ENCODE measurements at regions not wholly inside any gene's neighbourhood (a gene's known extent, or its start where the extent isn't known, plus 50 kb on each side); places are given as distances from the start of the nearest gene placed in this dataset.

DNA sequence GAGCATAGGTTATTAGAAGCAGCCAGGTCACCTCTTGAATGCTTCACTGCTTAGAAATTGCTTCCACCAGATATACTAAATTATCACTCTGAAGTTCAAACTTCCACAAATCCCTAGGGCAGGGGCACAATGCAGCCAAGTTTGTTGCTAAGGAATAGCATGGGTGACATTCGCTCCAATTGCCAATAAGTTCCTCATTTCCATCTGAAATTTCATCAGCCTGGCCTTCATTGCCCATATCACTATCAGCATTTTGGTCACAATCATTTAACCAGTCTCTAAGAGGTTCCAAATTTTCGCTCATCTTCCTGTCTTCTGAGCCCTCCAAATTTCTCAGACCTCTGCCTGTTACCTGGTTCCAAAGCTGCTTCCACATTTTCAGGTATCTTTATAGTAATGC lies 356.1 kb downstream of the DAD1 start:
- DNase-seq = no peak
- TF ChIP-seq, protein P1, sequence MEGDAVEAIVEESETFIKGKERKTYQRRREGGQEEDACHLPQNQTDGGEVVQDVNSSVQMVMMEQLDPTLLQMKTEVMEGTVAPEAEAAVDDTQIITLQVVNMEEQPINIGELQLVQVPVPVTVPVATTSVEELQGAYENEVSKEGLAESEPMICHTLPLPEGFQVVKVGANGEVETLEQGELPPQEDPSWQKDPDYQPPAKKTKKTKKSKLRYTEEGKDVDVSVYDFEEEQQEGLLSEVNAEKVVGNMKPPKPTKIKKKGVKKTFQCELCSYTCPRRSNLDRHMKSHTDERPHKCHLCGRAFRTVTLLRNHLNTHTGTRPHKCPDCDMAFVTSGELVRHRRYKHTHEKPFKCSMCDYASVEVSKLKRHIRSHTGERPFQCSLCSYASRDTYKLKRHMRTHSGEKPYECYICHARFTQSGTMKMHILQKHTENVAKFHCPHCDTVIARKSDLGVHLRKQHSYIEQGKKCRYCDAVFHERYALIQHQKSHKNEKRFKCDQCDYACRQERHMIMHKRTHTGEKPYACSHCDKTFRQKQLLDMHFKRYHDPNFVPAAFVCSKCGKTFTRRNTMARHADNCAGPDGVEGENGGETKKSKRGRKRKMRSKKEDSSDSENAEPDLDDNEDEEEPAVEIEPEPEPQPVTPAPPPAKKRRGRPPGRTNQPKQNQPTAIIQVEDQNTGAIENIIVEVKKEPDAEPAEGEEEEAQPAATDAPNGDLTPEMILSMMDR (IDR thresholded peaks at IDR 0.05) = no peak
- H3K4me1 ChIP-seq = peaks cover 0 to 7% (median 0%) of the 10 kb centered on the region in 4 donors
- no peak overlapping the region for H3K27ac ChIP-seq
- H3K27me3 ChIP-seq = no peaks in the 10 kb centered on the region
- intact Hi-C loops (cut with DNase I; ENCODE audit: low total_unique reads) = no loop called here
- H3K4me3 ChIP-seq = no peak overlapping the region
- peaks cover 0 to 8% (median 8%) of the 10 kb centered on the region in 3 donors for H3K9me3 ChIP-seq
- H3K36me3 ChIP-seq = peaks cover 0 to 5% (median 0%) of the 10 kb centered on the region in 3 donors

DNA sequence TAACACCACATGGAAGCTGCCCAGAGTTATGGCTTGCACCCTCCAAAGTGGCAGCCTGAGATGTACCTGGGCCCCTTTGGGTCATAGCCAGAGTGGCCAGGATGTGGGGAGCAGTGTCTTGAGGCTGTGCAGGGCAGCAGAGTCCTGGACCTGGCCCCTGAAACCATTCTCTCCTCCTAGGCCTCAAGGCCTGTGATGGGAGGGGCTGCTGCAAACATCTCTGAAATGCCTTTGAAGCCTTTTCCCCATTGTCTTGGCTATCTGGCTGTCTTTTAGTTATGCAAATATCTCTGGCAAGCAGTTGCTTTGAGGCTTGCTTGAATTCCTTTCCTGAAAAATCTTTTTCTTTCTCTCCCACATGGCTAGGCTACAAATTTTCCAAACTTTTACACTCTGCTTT lies 356.5 kb downstream of the DAD1 start:
- Histone ChIP-seq H3K27ac (no peak overlapping the region), H3K4me3 (no peak overlapping the region), H3K4me1 (peaks cover 0 to 7% (median 0%) of the 10 kb centered on the region in 4 donors), H3K9me3 (peaks cover 0 to 8% (median 8%) of the 10 kb centered on the region in 3 donors), H3K36me3 (peaks cover 0 to 5% (median 0%) of the 10 kb centered on the region in 3 donors), H3K27me3 (no peaks in the 10 kb centered on the region)
- DNase-seq = no peak
- intact Hi-C loops (cut with DNase I; ENCODE audit: low total_unique reads) = no loop called here
- TF ChIP-seq, protein P1 (IDR thresholded peaks at IDR 0.05) = no peak

DNA sequence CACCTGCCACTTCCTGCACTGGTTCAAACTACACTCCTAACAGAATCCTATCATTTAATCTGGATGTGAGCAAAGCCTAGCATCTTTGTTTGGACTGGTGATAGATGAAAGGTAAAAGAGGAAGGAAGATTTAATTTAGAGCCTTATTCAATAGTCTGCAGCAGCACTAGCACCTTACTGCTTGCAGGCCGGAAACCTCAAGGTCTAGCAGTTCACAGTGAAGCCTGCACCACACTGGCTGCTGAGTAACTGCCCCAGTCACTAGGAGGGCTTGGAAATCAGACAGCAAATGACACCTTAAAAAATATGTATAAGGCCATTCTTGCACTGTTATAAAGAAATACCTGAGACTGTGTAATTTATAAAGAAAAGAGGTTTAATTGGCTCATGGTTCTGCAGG lies 358.0 kb downstream of the DAD1 start:
- Histone ChIP-seq H3K4me3 (no peak overlapping the region), H3K27me3 (no peaks in the 10 kb centered on the region), H3K4me1 (peaks cover 0 to 13% (median 1%) of the 10 kb centered on the region in 4 donors), H3K27ac (no peak overlapping the region), H3K9me3 (peaks cover 0 to 8% (median 8%) of the 10 kb centered on the region in 3 donors), H3K36me3 (peaks cover 0 to 5% (median 0%) of the 10 kb centered on the region in 3 donors)
- intact Hi-C loops (cut with DNase I; ENCODE audit: low total_unique reads) = no loop called here
- no peak for DNase-seq
- TF ChIP-seq, protein P1 (IDR thresholded peaks at IDR 0.05) = no peak

DNA sequence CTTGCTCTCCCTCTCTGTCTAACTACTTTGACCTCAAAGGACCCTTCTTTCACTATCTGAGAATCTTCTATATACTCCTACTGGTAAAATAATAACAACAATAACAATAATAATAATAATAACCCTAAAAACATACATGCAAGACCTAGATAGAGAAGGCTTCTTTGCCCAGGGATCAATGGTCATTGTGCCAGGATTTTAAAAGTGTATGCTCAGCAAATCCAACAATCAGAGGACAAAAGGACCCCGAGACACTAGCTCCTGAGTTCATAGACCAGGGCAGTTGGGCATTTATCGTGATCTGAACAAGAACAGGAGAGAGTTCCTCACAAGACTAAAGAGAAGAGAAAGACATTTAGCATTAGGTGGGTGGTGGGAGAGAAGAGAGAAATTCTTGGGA lies 358.5 kb downstream of the DAD1 start:
- intact Hi-C loops (cut with DNase I; ENCODE audit: low total_unique reads) = no loop called here
- Histone ChIP-seq H3K27me3 (no peaks in the 10 kb centered on the region), H3K27ac (no peak overlapping the region), H3K36me3 (peaks cover 0 to 5% (median 0%) of the 10 kb centered on the region in 3 donors), H3K9me3 (peaks cover 0 to 8% (median 8%) of the 10 kb centered on the region in 3 donors), H3K4me1 (peaks cover 0 to 18% (median 2%) of the 10 kb centered on the region in 4 donors), H3K4me3 (no peak overlapping the region)
- TF ChIP-seq, protein P1 (IDR thresholded peaks at IDR 0.05) = no peak
- no peak for DNase-seq

DNA sequence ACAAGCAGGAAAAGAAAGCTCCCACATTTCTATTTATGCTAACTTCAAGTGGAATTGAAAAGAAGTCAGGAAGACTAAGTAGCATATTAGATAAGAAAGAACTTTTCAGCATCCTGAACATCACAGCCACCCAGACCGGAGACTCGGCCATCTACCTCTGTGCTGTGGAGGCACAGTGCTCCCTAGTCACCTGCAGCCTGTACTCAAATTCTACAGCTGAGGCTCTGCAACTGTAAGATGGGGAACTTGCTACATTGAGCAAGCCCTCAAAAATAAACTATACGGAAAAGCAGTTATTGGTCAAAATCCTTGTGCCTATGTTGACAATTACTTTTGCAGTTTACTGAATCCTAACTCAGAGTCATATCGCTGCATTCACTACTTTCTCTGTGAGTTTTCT lies 361.9 kb downstream of the DAD1 start:
- TF ChIP-seq, protein P1 (IDR thresholded peaks at IDR 0.05) = no peak
- no peaks in the 10 kb centered on the region for H3K36me3 ChIP-seq
- H3K4me3 ChIP-seq = no peak overlapping the region
- no peak overlapping the region for H3K27ac ChIP-seq
- intact Hi-C loops (cut with DNase I; ENCODE audit: low total_unique reads) = no loop called here
- H3K4me1 ChIP-seq = peaks cover 0 to 30% (median 2%) of the 10 kb centered on the region in 4 donors
- no peaks in the 10 kb centered on the region for H3K27me3 ChIP-seq
- peaks cover 0 to 3% (median 2%) of the 10 kb centered on the region in 3 donors for H3K9me3 ChIP-seq
- DNase-seq = no peak

DNA sequence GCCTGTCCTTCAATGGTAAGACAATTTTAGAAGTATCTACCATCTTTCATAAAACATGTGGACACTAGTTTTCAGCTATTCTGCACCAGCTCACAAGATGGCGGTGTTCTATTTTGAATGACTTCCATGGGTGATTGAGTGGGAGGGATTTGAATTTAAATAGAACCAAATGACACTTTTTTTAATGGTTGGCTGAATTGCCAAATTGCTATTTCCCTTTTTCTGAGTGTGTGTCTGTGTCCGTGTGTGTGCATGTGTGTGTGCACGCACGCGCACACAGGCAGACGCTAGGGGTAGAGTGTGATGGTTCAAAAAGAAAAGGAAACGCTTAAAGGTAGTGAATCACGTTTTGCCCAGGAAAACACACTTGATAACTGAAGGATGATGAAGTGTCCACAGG lies 362.6 kb downstream of the DAD1 start:
- intact Hi-C loops (cut with DNase I; ENCODE audit: low total_unique reads) = no loop called here

More for the DNA sequence above, 362.6 kb downstream of the DAD1 start:
- H3K9me3 ChIP-seq = no peaks in the 10 kb centered on the region
- H3K27me3 ChIP-seq = no peaks in the 10 kb centered on the region
- peak overlapping the region in 1 of 2 donors; percentile 37 for H3K27ac ChIP-seq
- H3K36me3 ChIP-seq = no peaks in the 10 kb centered on the region
- TF ChIP-seq, protein P1 (IDR thresholded peaks at IDR 0.05) = peak in 1 of 2 experiments; percentile 19
- no peak overlapping the region for H3K4me3 ChIP-seq
- DNase-seq = no peak
- H3K4me1 ChIP-seq = peaks cover 0 to 35% (median 2%) of the 10 kb centered on the region in 4 donors
